ENCODE measurements at regions not wholly inside any gene's neighbourhood (a gene's known extent, or its start where the extent isn't known, plus 50 kb on each side); places are given as distances from the start of the nearest gene placed in this dataset.

GRCh38 chr18:72197591-72197990 is 346.6 kb downstream of the CBLN2 start (continued):
- TF ChIP-seq, protein P1, sequence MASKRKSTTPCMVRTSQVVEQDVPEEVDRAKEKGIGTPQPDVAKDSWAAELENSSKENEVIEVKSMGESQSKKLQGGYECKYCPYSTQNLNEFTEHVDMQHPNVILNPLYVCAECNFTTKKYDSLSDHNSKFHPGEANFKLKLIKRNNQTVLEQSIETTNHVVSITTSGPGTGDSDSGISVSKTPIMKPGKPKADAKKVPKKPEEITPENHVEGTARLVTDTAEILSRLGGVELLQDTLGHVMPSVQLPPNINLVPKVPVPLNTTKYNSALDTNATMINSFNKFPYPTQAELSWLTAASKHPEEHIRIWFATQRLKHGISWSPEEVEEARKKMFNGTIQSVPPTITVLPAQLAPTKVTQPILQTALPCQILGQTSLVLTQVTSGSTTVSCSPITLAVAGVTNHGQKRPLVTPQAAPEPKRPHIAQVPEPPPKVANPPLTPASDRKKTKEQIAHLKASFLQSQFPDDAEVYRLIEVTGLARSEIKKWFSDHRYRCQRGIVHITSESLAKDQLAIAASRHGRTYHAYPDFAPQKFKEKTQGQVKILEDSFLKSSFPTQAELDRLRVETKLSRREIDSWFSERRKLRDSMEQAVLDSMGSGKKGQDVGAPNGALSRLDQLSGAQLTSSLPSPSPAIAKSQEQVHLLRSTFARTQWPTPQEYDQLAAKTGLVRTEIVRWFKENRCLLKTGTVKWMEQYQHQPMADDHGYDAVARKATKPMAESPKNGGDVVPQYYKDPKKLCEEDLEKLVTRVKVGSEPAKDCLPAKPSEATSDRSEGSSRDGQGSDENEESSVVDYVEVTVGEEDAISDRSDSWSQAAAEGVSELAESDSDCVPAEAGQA (IDR thresholded peaks at IDR 0.05; ENCODE audit: low read depth), result no peak
- TF ChIP-seq, protein P1 (CRISPR knock-in tag; IDR thresholded peaks at IDR 0.05; ENCODE audit: borderline replicate concordance), result no peak
- no peak for TF ChIP-seq MED8 (CRISPR knock-in tag; IDR thresholded peaks at IDR 0.05; ENCODE audit: insufficient replicate concordance)
- no peak for TF ChIP-seq USF2 (IDR thresholded peaks at IDR 0.05; ENCODE audit: low read depth, low read length)
- no peak for TF ChIP-seq USF2 (CRISPR knock-in tag; IDR thresholded peaks at IDR 0.05; ENCODE audit: borderline replicate concordance)
- no peak for TF ChIP-seq CSRNP1 (CRISPR knock-in tag; IDR thresholded peaks at IDR 0.05)
- TF ChIP-seq KDM1A (CRISPR knock-in tag; IDR thresholded peaks at IDR 0.05), result no peak
- no peak for TF ChIP-seq CENPX (CRISPR knock-in tag; IDR thresholded peaks at IDR 0.05)
- no peak for TF ChIP-seq NCOR1 (IDR thresholded peaks at IDR 0.05; ENCODE audit: borderline replicate concordance, low read length)
- TF ChIP-seq ATM (IDR thresholded peaks at IDR 0.05; ENCODE audit: borderline replicate concordance), result no peak
- no peak for TF ChIP-seq ZNF780A (CRISPR knock-in tag; IDR thresholded peaks at IDR 0.05)
- TF ChIP-seq ZIK1 (CRISPR knock-in tag; IDR thresholded peaks at IDR 0.05; ENCODE audit: borderline replicate concordance, low read depth), result no peak
- TF ChIP-seq ZNF354B (CRISPR knock-in tag; IDR thresholded peaks at IDR 0.05), result no peak
- TF ChIP-seq EZH2 (conservative IDR thresholded peaks at IDR 0.05; ENCODE audit: low read depth, low read length), result no peak
- no peak for TF ChIP-seq ARID2 (CRISPR knock-in tag; IDR thresholded peaks at IDR 0.05; ENCODE audit: borderline replicate concordance)

All from HepG2 (cell line).